NT2/D1 (cell line): ENCODE measurements at regions not wholly inside any gene's neighbourhood (a gene's known extent, or its start where the extent isn't known, plus 50 kb on each side); places are given as distances from the start of the nearest gene placed in this dataset.

Experiments
- SUZ12 ChIP-seq: IDR thresholded peaks from 2 replicates; pipeline ENCODE4 v1.6.1; 2011; ENCODE audit not compliant: insufficient read length, insufficient read depth; ENCODE audit errors: extremely low read depth
- YY1 ChIP-seq: IDR thresholded peaks from 2 replicates; pipeline ENCODE4 v1.6.1; 2011; ENCODE audit not compliant: insufficient read length, insufficient read depth
- ZNF274 ChIP-seq: IDR thresholded peaks from 2 replicates; pipeline ENCODE4 v1.6.1; 2011; ENCODE audit warnings: mild to moderate bottlenecking, low read depth, low read length

DNA sequence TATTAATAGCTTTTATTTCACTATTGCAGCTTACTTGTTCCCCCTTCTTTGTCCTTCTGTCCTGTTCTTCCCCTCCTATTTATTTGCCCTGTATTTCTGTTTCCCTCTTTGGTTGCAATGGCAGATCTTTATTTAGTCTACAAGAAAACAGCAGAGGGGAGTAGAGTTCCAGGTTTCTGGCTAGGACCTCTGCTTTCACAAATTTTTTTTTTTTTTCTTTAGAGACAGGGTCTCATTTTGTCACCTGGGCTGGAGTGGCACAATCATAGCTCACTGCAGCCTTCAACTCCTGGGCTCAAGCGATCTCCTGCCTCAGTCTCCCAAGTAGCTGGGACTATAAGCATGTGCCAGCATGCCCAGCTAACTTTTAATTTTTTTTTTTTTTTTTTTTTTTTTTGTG, 188.1 kb upstream of the SPRED2 start:
- TF ChIP-seq YY1 (no peak), ZNF274 (no peak), SUZ12 (no peak)
